ENCODE measurements at regions not wholly inside any gene's neighbourhood (a gene's known extent, or its start where the extent isn't known, plus 50 kb on each side); places are given as distances from the start of the nearest gene placed in this dataset.

GRCh38 chr13:76389321-76389720, 496.9 kb downstream of the KCTD12 start:
- no peak overlapping the region for H3K4me3 Mint-ChIP-seq (ENCODE audit: unreplicated experiment)
- no peak for TF ChIP-seq CTCF (IDR thresholded peaks at IDR 0.05)
- no peaks in the 10 kb centered on the region for H3K9me3 Mint-ChIP-seq (ENCODE audit: unreplicated experiment)
- DNase-seq (ENCODE audit: extremely low spot score, unreplicated experiment), result no peak
- peaks cover 47% of the 10 kb centered on the region for H3K27me3 Mint-ChIP-seq (ENCODE audit: unreplicated experiment)
- H3K4me1 Mint-ChIP-seq (ENCODE audit: unreplicated experiment), result peaks cover 2% of the 10 kb centered on the region
- H3K36me3 Mint-ChIP-seq (ENCODE audit: unreplicated experiment), result no peaks in the 10 kb centered on the region
- H3K27ac Mint-ChIP-seq (ENCODE audit: unreplicated experiment), result no peak overlapping the region

- H3K4me1 Mint-ChIP-seq (ENCODE audit: unreplicated experiment), result peaks cover 17% of the 10 kb centered on the region
- DNase-seq (ENCODE audit: extremely low spot score, unreplicated experiment), result no peak
- no peaks in the 10 kb centered on the region for H3K9me3 Mint-ChIP-seq (ENCODE audit: unreplicated experiment)
- H3K27me3 Mint-ChIP-seq (ENCODE audit: unreplicated experiment), result peaks cover 46% of the 10 kb centered on the region
- H3K36me3 Mint-ChIP-seq (ENCODE audit: unreplicated experiment), result no peaks in the 10 kb centered on the region
- no peak overlapping the region for H3K27ac Mint-ChIP-seq (ENCODE audit: unreplicated experiment)
- no peak overlapping the region for H3K4me3 Mint-ChIP-seq (ENCODE audit: unreplicated experiment)
- TF ChIP-seq CTCF (IDR thresholded peaks at IDR 0.05), result no peak
These were observed 498.6 kb downstream of the KCTD12 start for GRCh38 chr13:76387566-76387965.

GRCh38 chr13:76386321-76386720, 499.9 kb downstream of the KCTD12 start:
- no peak for TF ChIP-seq CTCF (IDR thresholded peaks at IDR 0.05)
- no peaks in the 10 kb centered on the region for H3K9me3 Mint-ChIP-seq (ENCODE audit: unreplicated experiment)
- H3K27me3 Mint-ChIP-seq (ENCODE audit: unreplicated experiment), result peaks cover 40% of the 10 kb centered on the region
- DNase-seq (ENCODE audit: extremely low spot score, unreplicated experiment), result no peak
- no peak overlapping the region for H3K4me3 Mint-ChIP-seq (ENCODE audit: unreplicated experiment)
- peaks cover 17% of the 10 kb centered on the region for H3K4me1 Mint-ChIP-seq (ENCODE audit: unreplicated experiment)
- H3K36me3 Mint-ChIP-seq (ENCODE audit: unreplicated experiment), result no peaks in the 10 kb centered on the region
- no peak overlapping the region for H3K27ac Mint-ChIP-seq (ENCODE audit: unreplicated experiment)

DNA sequence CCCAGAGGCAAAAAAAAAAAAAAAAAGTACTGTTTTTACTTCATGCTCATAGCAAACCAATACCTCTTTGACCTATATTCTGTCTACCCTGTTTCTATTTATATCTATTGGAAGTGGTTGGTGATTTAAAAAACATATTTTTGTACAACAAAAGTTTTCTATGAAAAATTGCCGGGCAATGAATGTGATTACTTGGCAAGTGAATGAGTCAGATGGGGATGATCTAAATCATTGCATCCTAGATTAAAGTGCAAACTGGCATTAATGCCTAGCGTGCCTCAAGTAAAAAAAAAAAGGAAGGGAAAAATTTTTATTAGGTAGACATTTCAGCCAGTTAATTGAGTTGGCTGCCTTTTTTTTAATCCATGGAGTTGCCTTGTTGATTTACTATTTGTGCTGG, 500.6 kb downstream of the KCTD12 start:
- no peak for TF ChIP-seq CTCF (IDR thresholded peaks at IDR 0.05)
- H3K4me3 Mint-ChIP-seq (ENCODE audit: unreplicated experiment), result no peak overlapping the region
- no peak for DNase-seq (ENCODE audit: extremely low spot score, unreplicated experiment)
- H3K36me3 Mint-ChIP-seq (ENCODE audit: unreplicated experiment), result no peaks in the 10 kb centered on the region
- H3K9me3 Mint-ChIP-seq (ENCODE audit: unreplicated experiment), result peaks cover 2% of the 10 kb centered on the region
- H3K27me3 Mint-ChIP-seq (ENCODE audit: unreplicated experiment), result peaks cover 34% of the 10 kb centered on the region
- no peak overlapping the region for H3K27ac Mint-ChIP-seq (ENCODE audit: unreplicated experiment)
- peaks cover 19% of the 10 kb centered on the region for H3K4me1 Mint-ChIP-seq (ENCODE audit: unreplicated experiment)

- Mint-ChIP-seq H3K9me3 (ENCODE audit: unreplicated experiment) (peaks cover 4% of the 10 kb centered on the region), H3K27me3 (ENCODE audit: unreplicated experiment) (peaks cover 28% of the 10 kb centered on the region), H3K27ac (ENCODE audit: unreplicated experiment) (peak overlapping the region; percentile 63), H3K4me3 (ENCODE audit: unreplicated experiment) (no peak overlapping the region), H3K4me1 (ENCODE audit: unreplicated experiment) (peaks cover 19% of the 10 kb centered on the region), H3K36me3 (ENCODE audit: unreplicated experiment) (no peaks in the 10 kb centered on the region)
- TF ChIP-seq CTCF (IDR thresholded peaks at IDR 0.05), result no peak
- DNase-seq (ENCODE audit: extremely low spot score, unreplicated experiment), result no peak
These were observed 502.3 kb downstream of the KCTD12 start for GRCh38 chr13:76383676-76384461.
